Suprapubic skin (tissue), 4 donors: ENCODE measurements at regions not wholly inside any gene's neighbourhood (a gene's known extent, or its start where the extent isn't known, plus 50 kb on each side); places are given as distances from the start of the nearest gene placed in this dataset.

ENCODE experiments used
- DNase-seq, 2 donors: peaks; one replicate each; pipeline ENCODE4 v3.0.0-alpha.2; 2019; ENCODE audit warnings: low spot score in 2 of 2
- H3K27ac ChIP-seq: fragments of 200-600 bp; sonication (generic); one replicate; pipeline ENCODE4 v1.5.1; 2019
- H3K27me3 ChIP-seq: fragments of 200-600 bp; sonication (generic); one replicate; pipeline ENCODE4 v1.5.1; 2019
- H3K36me3 ChIP-seq: fragments of 200-600 bp; sonication (generic); one replicate; pipeline ENCODE4 v1.5.1; 2019
- H3K4me1 ChIP-seq: fragments of 200-600 bp; sonication (generic); one replicate; pipeline ENCODE4 v1.5.1; 2019
- H3K4me3 ChIP-seq: fragments of 200-600 bp; sonication (generic); one replicate; pipeline ENCODE4 v1.5.1; 2019; ENCODE audit warnings: mild to moderate bottlenecking
- H3K9me3 ChIP-seq: fragments of 200-600 bp; sonication (generic); one replicate; pipeline ENCODE4 v1.5.1; 2019
- EP300 ChIP-seq: sonication (generic); formaldehyde crosslinking; IDR thresholded peaks from one replicate; pipeline ENCODE4 v1.6.1; 2017; ENCODE audit warnings: antibody characterized with exemption
- POLR2A ChIP-seq, 2 donors: fragments of 450-650 bp; IDR thresholded peaks; one replicate each; pipeline ENCODE4 v1.6.1; 2017; ENCODE audit warnings: antibody characterized with exemption in 2 of 2, mild to moderate bottlenecking in 2 of 2, moderate library complexity in 2 of 2
- POLR2AphosphoS5 ChIP-seq, 3 donors: sonication (generic); formaldehyde crosslinking; IDR thresholded peaks; one replicate each; pipeline ENCODE4 v1.6.1; 2017; ENCODE audit warnings: antibody characterized with exemption in 3 of 3
- WGBS: methylation state at CpG from one replicate; pipeline ENCODE4 v1.1.5; 2018; 5-methylcytosine and 5-hydroxymethylcytosine counted together
- TF ChIP-seq, protein P1 (sequence below), 2 donors: fragments of 200-600 bp in 1 of 2; fragments of 450-650 bp in 1 of 2; sonication (generic) in 1 of 2; IDR thresholded peaks; one replicate each; pipeline ENCODE4 v1.5.1; 2016 to 2019; ENCODE audit warnings: antibody characterized with exemption in 2 of 2, mild to moderate bottlenecking in 1 of 2, moderate library complexity in 1 of 2

DNA sequence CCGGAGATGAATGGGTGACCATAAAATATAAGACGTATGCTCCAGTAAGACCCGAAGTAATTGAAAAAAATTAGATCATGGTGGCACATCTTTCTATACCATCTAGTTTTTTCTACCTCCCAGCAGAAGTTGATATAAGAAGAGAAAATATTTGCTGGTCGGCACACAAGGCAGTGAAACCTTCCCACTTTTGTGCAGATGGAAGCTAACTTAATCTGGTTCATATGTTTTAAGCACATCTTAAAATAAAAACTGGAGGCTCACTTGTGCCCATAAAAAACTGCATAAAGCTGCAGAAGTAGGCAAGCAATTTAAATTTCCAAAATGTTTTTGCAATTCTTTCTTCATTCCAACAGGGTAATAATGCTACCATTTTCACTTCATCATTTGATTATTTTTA is 449.2 kb downstream of the CNTN3 start:
- Histone ChIP-seq H3K9me3 (peaks cover 4% of the 10 kb centered on the region), H3K4me3 (no peak overlapping the region), H3K4me1 (no peaks in the 10 kb centered on the region), H3K27ac (no peak overlapping the region), H3K36me3 (no peaks in the 10 kb centered on the region), H3K27me3 (no peaks in the 10 kb centered on the region)
- no peak for DNase-seq
- 73% methylated on average over 4 of the region's 4 CpGs for WGBS
- TF ChIP-seq, protein P1, sequence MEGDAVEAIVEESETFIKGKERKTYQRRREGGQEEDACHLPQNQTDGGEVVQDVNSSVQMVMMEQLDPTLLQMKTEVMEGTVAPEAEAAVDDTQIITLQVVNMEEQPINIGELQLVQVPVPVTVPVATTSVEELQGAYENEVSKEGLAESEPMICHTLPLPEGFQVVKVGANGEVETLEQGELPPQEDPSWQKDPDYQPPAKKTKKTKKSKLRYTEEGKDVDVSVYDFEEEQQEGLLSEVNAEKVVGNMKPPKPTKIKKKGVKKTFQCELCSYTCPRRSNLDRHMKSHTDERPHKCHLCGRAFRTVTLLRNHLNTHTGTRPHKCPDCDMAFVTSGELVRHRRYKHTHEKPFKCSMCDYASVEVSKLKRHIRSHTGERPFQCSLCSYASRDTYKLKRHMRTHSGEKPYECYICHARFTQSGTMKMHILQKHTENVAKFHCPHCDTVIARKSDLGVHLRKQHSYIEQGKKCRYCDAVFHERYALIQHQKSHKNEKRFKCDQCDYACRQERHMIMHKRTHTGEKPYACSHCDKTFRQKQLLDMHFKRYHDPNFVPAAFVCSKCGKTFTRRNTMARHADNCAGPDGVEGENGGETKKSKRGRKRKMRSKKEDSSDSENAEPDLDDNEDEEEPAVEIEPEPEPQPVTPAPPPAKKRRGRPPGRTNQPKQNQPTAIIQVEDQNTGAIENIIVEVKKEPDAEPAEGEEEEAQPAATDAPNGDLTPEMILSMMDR (IDR thresholded peaks at IDR 0.05): no peak
- no peak for TF ChIP-seq POLR2A (IDR thresholded peaks at IDR 0.05)
- no peak for TF ChIP-seq POLR2AphosphoS5 (IDR thresholded peaks at IDR 0.05)
- TF ChIP-seq EP300: no peak

DNA sequence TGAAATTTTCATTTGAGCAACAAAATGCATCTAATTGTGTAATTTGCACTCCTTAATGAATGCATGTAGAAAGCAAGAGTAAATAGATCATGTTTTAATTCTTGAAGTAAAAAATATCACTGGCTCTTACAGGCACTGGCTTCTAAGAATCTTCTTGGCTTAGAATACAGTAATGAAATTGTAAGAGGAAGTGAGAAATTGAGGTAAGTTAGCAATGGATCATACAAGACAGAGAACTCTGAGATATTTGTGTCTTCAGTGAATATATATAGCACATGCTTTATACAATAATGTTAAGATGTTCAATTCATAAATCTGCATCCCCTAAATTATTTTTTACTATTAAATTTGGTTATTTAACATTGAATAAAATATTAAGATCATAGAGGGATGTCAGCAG is 465.0 kb downstream of the CNTN3 start:
- DNase-seq: no peak
- Histone ChIP-seq H3K27ac (no peak overlapping the region), H3K4me1 (no peaks in the 10 kb centered on the region), H3K4me3 (no peak overlapping the region), H3K36me3 (no peaks in the 10 kb centered on the region), H3K9me3 (no peaks in the 10 kb centered on the region), H3K27me3 (no peaks in the 10 kb centered on the region)
- no peak for TF ChIP-seq POLR2A (IDR thresholded peaks at IDR 0.05)
- TF ChIP-seq POLR2AphosphoS5 (IDR thresholded peaks at IDR 0.05): no peak
- TF ChIP-seq EP300: no peak
- TF ChIP-seq, protein P1 (IDR thresholded peaks at IDR 0.05): no peak

DNA sequence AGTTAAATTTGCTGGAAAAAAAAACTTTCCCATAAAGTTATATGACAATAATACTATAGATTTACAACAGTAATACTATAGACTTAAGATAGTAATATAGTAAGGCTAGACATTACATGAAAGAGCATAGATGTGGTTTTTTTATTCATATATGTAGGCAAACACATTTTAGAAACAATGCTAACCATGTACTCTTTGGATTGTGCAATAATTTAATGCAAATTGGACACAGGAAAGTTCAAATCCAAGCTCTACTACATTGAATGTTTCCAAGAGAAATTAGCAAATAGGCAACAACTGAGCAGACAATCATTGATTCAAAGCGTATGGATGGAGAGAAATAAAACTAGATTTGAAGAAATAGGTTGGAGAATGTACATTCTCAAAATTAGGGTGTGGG is 469.2 kb downstream of the CNTN3 start:
- TF ChIP-seq, protein P1 (IDR thresholded peaks at IDR 0.05): no peak
- TF ChIP-seq POLR2AphosphoS5 (IDR thresholded peaks at IDR 0.05) (no peak), EP300 (no peak), POLR2A (IDR thresholded peaks at IDR 0.05) (no peak)

DNA sequence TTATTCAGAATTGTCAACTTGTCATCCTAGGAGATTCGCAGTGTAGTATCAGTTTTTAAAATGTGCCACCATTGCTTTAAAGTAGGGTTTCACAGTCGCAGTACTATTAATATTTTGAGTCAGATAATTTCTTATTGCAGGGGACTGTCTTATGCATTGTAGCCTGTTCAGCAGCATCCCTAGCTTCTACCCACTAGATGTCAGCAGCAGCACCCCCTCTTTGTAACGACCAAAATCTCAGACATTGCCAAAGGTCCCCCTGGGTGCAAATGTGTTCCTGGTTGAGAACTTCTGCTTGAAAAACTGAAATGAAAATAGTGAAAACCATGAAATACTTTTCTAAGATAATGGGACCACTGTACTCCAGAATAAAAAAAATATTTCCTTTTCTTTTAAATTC is 474.8 kb downstream of the CNTN3 start:
- DNase-seq: no peak
- no peaks in the 10 kb centered on the region for H3K4me1 ChIP-seq
- H3K27me3 ChIP-seq: no peaks in the 10 kb centered on the region
- no peaks in the 10 kb centered on the region for H3K9me3 ChIP-seq
- no peak for TF ChIP-seq POLR2A (IDR thresholded peaks at IDR 0.05)
- TF ChIP-seq, protein P1 (IDR thresholded peaks at IDR 0.05): no peak
- no peaks in the 10 kb centered on the region for H3K36me3 ChIP-seq
- no peak overlapping the region for H3K4me3 ChIP-seq
- no peak overlapping the region for H3K27ac ChIP-seq
- 50% methylated on average over 3 of the region's 3 CpGs for WGBS

More for the DNA sequence above, 469.2 kb downstream of the CNTN3 start:
- Histone ChIP-seq H3K36me3 (no peaks in the 10 kb centered on the region), H3K9me3 (no peaks in the 10 kb centered on the region), H3K4me1 (no peaks in the 10 kb centered on the region), H3K27ac (no peak overlapping the region), H3K27me3 (no peaks in the 10 kb centered on the region), H3K4me3 (no peak overlapping the region)
- WGBS: 82% methylated on average over 1 of the region's 1 CpG
- DNase-seq: no peak

DNA sequence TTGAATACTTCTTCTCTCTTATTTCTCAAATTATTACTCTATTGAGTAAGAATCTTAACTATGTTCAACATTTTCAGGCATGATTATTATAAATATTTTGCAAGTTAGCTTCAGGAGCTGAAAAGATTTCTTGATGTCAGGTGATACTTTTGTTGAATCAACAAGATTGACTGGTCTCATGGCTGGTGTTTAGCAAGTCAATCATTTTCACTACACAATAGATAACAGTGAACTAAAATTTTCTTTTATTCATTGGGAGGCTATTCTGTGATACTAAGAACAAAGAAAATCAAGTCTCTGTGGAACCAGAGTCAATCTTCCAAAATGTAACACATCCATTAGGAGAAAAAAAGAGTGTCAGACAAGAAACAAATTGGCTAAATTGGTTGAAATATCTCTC is 476.7 kb downstream of the CNTN3 start:
- TF ChIP-seq, protein P1 (IDR thresholded peaks at IDR 0.05): no peak
- no peak for TF ChIP-seq EP300
- no peak for TF ChIP-seq POLR2A (IDR thresholded peaks at IDR 0.05)
- no peak for TF ChIP-seq POLR2AphosphoS5 (IDR thresholded peaks at IDR 0.05)
- Histone ChIP-seq H3K4me1 (no peaks in the 10 kb centered on the region), H3K36me3 (no peaks in the 10 kb centered on the region)

More for the DNA sequence above, 476.7 kb downstream of the CNTN3 start:
- no peak overlapping the region for H3K27ac ChIP-seq
- no peak for DNase-seq
- H3K27me3 ChIP-seq: no peaks in the 10 kb centered on the region
- no peaks in the 10 kb centered on the region for H3K9me3 ChIP-seq
- H3K4me3 ChIP-seq: no peak overlapping the region
